GM23338 (cell line): ENCODE measurements at regions not wholly inside any gene's neighbourhood (a gene's known extent, or its start where the extent isn't known, plus 50 kb on each side); places are given as distances from the start of the nearest gene placed in this dataset.

Experiments
- ATAC-seq: fragments of 200-7000 bp; cut with Tn5 transposase; 3 replicates; pipeline ENCODE4 v1.9.1; 2020
- DNase-seq: peaks from one replicate; pipeline ENCODE4 v3.0.0-alpha.2; 2015; ENCODE audit warnings: low spot score
- H2AFZ ChIP-seq: fragments of 200-600 bp; sonication (generic); 2 replicates; pipeline ENCODE4 v1.8.0; 2016; ENCODE audit warnings: antibody characterized with exemption, mild to moderate bottlenecking, moderate library complexity
- H3F3A ChIP-seq: fragments of 200-600 bp; sonication (generic); replicated peaks from 2 replicates; pipeline ENCODE4 v1.8.0; 2017; ENCODE audit warnings: antibody characterized with exemption, mixed run types, low read depth
- H3K27ac ChIP-seq: fragments of 200-600 bp; sonication (generic); 2 replicates; pipeline ENCODE4 v1.6.1; 2016; ENCODE audit warnings: low read depth
- H3K27me3 ChIP-seq: fragments of 200-600 bp; sonication (generic); 2 replicates; pipeline ENCODE4 v1.8.0; 2016; ENCODE audit warnings: mild to moderate bottlenecking, mixed run types, moderate library complexity; ENCODE audit not compliant: insufficient read depth
- H3K36me3 ChIP-seq: fragments of 200-600 bp; sonication (generic); 2 replicates; pipeline ENCODE4 v1.8.0; 2016; ENCODE audit warnings: mild to moderate bottlenecking; ENCODE audit not compliant: insufficient read depth
- H3K4me1 ChIP-seq: fragments of 200-600 bp; sonication (generic); 2 replicates; pipeline ENCODE4 v1.8.0; 2016; ENCODE audit warnings: mild to moderate bottlenecking, moderate library complexity; ENCODE audit not compliant: insufficient read depth
- H3K4me2 ChIP-seq: fragments of 200-600 bp; sonication (generic); 2 replicates; pipeline ENCODE4 v1.7.1; 2017; ENCODE audit warnings: mixed run types
- H3K4me3 ChIP-seq: fragments of 200-600 bp; sonication (generic); 2 replicates; pipeline ENCODE4 v1.6.1; 2016; ENCODE audit warnings: mixed run types
- H3K79me2 ChIP-seq: fragments of 200-600 bp; sonication (generic); replicated peaks from 2 replicates; pipeline ENCODE4 v1.8.0; 2017; ENCODE audit warnings: mild to moderate bottlenecking; ENCODE audit not compliant: insufficient read depth
- H3K9me2 ChIP-seq: fragments of 200-600 bp; sonication (generic); 2 replicates; pipeline ENCODE4 v1.8.0; 2017; ENCODE audit not compliant: insufficient read depth
- H4K20me1 ChIP-seq: fragments of 200-600 bp; sonication (generic); replicated peaks from 2 replicates; pipeline ENCODE4 v1.8.0; 2017; ENCODE audit warnings: mild to moderate bottlenecking; ENCODE audit not compliant: insufficient read depth
- H3K27ac Mint-ChIP-seq: 2 replicates; pipeline ENCODE4 v1.8.0; 2020; ENCODE audit warnings: inconsistent platforms, mild to moderate bottlenecking, moderate library complexity, mixed read lengths
- H3K27me3 Mint-ChIP-seq: 3 replicates; pipeline ENCODE4 v1.8.0; 2022; ENCODE audit warnings: low read depth, mild to moderate bottlenecking, moderate library complexity, mixed read lengths, inconsistent platforms; ENCODE audit not compliant: insufficient read depth, poor library complexity
- H3K36me3 Mint-ChIP-seq: 3 replicates; pipeline ENCODE4 v1.8.0; 2021; ENCODE audit warnings: low read depth, mild to moderate bottlenecking, inconsistent platforms, moderate library complexity, mixed read lengths
- H3K4me1 Mint-ChIP-seq: 3 replicates; pipeline ENCODE4 v1.8.0; 2020; ENCODE audit warnings: mild to moderate bottlenecking, inconsistent platforms, mixed read lengths
- H3K4me3 Mint-ChIP-seq: 3 replicates; pipeline ENCODE4 v1.8.0; 2021; ENCODE audit warnings: moderate library complexity, mild to moderate bottlenecking, inconsistent platforms, mixed read lengths
- H3K9me3 Mint-ChIP-seq: 3 replicates; pipeline ENCODE4 v1.8.0; 2020; ENCODE audit warnings: moderate library complexity, mild to moderate bottlenecking, inconsistent platforms, mixed read lengths
- CREB1 ChIP-seq: fragments of 250-450 bp; sonication (Bioruptor Pico); IDR thresholded peaks from 2 replicates; pipeline ENCODE4 v1.5.0; 2020; ENCODE audit warnings: low read depth, mild to moderate bottlenecking, moderate library complexity
- EZH2 ChIP-seq: fragments of 200-600 bp; sonication (generic); IDR thresholded peaks from one replicate; pipeline ENCODE4 v1.8.0; 2017; ENCODE audit warnings: antibody characterized with exemption, mild to moderate bottlenecking, low read depth; ENCODE audit not compliant: unreplicated experiment
- EZH2phosphoT487 ChIP-seq: fragments of 200-600 bp; sonication (generic); IDR thresholded peaks from one replicate; pipeline ENCODE4 v1.8.1; 2018; ENCODE audit warnings: antibody characterized with exemption; ENCODE audit not compliant: unreplicated experiment
- POLR2AphosphoS5 ChIP-seq: IDR thresholded peaks from 2 replicates; pipeline ENCODE4 v1.6.1; 2016; ENCODE audit warnings: antibody characterized with exemption, low read depth
- TF ChIP-seq, protein P1 (sequence below): IDR thresholded peaks from one replicate; pipeline ENCODE4 v1.6.1; 2018; ENCODE audit warnings: antibody characterized with exemption; ENCODE audit not compliant: unreplicated experiment
- TF ChIP-seq, protein P2 (sequence below): IDR thresholded peaks from 2 replicates; pipeline ENCODE4 v1.6.1; 2016; ENCODE audit warnings: antibody characterized with exemption
- TF ChIP-seq, protein P3 (sequence below), 2 experiments: fragments of 200-600 bp in 1 of 2; sonication (generic) in 1 of 2; conservative IDR thresholded peaks; 2 replicates each; pipeline versions ENCODE4 v1.5.1 to v1.6.1; 2016 to 2017; ENCODE audit warnings: antibody characterized with exemption in 2 of 2, low read depth in 2 of 2, mild to moderate bottlenecking in 2 of 2, moderate library complexity in 1 of 2

DNA sequence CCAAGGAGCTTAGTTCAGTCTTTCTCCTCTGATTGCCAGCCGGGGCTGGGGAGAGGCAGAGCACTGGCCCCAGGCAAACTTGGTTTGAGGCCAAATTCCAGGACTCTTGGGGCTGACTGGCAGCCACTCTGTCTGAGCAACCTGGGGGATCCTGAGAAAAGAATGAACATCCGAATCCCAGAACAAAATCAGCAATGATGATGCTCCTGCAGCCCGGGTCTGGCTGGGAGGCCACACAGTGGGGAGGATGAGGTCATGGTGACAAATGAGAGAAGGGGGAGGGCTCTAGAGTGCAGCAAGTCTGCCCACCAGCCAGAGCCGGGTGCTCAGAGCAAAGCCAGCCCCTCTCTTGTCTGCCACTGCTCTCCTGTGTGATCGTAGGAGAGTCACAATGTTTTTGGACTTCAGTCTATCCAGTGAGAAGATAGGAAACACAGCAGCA lies 71.8 kb upstream of the PAX6 start:
- H3K4me2 ChIP-seq = no peak overlapping the region
- H3K27me3 Mint-ChIP-seq = peaks cover 11% of the 10 kb centered on the region
- no peaks in the 10 kb centered on the region for H3K36me3 Mint-ChIP-seq
- H3K27ac Mint-ChIP-seq = no peak overlapping the region
- no peak overlapping the region for H3K4me3 ChIP-seq
- DNase-seq (peak; percentile 35), ATAC-seq (peak; percentile 78)
- no peaks in the 10 kb centered on the region for H3K36me3 ChIP-seq
- peaks cover 8% of the 10 kb centered on the region; the same call in 1 of the 2 replicates for H3K9me2 ChIP-seq
- H3F3A ChIP-seq = no peaks in the 10 kb centered on the region
- peak overlapping the region; percentile 86 for H2AFZ ChIP-seq
- peaks cover 2% of the 10 kb centered on the region; the same call in 1 of the 2 replicates for H3K27me3 ChIP-seq
- no peaks in the 10 kb centered on the region for H3K9me3 Mint-ChIP-seq
- H3K79me2 ChIP-seq = no peaks in the 10 kb centered on the region
- no peaks in the 10 kb centered on the region for H4K20me1 ChIP-seq
- H3K27ac ChIP-seq = no peak overlapping the region
- H3K4me3 Mint-ChIP-seq = no peak overlapping the region
- TF ChIP-seq, protein P1, sequence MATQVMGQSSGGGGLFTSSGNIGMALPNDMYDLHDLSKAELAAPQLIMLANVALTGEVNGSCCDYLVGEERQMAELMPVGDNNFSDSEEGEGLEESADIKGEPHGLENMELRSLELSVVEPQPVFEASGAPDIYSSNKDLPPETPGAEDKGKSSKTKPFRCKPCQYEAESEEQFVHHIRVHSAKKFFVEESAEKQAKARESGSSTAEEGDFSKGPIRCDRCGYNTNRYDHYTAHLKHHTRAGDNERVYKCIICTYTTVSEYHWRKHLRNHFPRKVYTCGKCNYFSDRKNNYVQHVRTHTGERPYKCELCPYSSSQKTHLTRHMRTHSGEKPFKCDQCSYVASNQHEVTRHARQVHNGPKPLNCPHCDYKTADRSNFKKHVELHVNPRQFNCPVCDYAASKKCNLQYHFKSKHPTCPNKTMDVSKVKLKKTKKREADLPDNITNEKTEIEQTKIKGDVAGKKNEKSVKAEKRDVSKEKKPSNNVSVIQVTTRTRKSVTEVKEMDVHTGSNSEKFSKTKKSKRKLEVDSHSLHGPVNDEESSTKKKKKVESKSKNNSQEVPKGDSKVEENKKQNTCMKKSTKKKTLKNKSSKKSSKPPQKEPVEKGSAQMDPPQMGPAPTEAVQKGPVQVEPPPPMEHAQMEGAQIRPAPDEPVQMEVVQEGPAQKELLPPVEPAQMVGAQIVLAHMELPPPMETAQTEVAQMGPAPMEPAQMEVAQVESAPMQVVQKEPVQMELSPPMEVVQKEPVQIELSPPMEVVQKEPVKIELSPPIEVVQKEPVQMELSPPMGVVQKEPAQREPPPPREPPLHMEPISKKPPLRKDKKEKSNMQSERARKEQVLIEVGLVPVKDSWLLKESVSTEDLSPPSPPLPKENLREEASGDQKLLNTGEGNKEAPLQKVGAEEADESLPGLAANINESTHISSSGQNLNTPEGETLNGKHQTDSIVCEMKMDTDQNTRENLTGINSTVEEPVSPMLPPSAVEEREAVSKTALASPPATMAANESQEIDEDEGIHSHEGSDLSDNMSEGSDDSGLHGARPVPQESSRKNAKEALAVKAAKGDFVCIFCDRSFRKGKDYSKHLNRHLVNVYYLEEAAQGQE = no peak
- TF ChIP-seq, protein P2, sequence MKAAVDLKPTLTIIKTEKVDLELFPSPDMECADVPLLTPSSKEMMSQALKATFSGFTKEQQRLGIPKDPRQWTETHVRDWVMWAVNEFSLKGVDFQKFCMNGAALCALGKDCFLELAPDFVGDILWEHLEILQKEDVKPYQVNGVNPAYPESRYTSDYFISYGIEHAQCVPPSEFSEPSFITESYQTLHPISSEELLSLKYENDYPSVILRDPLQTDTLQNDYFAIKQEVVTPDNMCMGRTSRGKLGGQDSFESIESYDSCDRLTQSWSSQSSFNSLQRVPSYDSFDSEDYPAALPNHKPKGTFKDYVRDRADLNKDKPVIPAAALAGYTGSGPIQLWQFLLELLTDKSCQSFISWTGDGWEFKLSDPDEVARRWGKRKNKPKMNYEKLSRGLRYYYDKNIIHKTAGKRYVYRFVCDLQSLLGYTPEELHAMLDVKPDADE = no peak
- no peak for TF ChIP-seq EZH2phosphoT487
- TF ChIP-seq, protein P3, sequence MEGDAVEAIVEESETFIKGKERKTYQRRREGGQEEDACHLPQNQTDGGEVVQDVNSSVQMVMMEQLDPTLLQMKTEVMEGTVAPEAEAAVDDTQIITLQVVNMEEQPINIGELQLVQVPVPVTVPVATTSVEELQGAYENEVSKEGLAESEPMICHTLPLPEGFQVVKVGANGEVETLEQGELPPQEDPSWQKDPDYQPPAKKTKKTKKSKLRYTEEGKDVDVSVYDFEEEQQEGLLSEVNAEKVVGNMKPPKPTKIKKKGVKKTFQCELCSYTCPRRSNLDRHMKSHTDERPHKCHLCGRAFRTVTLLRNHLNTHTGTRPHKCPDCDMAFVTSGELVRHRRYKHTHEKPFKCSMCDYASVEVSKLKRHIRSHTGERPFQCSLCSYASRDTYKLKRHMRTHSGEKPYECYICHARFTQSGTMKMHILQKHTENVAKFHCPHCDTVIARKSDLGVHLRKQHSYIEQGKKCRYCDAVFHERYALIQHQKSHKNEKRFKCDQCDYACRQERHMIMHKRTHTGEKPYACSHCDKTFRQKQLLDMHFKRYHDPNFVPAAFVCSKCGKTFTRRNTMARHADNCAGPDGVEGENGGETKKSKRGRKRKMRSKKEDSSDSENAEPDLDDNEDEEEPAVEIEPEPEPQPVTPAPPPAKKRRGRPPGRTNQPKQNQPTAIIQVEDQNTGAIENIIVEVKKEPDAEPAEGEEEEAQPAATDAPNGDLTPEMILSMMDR (conservative IDR thresholded peaks at IDR 0.05; ENCODE audit: low read depth in 2 of 2) = no peak
- TF ChIP-seq CREB1 (CRISPR knock-in tag) = peak; percentile 53
- peaks cover 38% of the 10 kb centered on the region; the same call in 2 of the 3 replicates for H3K4me1 Mint-ChIP-seq
- peaks cover 23% of the 10 kb centered on the region for H3K4me1 ChIP-seq

DNA sequence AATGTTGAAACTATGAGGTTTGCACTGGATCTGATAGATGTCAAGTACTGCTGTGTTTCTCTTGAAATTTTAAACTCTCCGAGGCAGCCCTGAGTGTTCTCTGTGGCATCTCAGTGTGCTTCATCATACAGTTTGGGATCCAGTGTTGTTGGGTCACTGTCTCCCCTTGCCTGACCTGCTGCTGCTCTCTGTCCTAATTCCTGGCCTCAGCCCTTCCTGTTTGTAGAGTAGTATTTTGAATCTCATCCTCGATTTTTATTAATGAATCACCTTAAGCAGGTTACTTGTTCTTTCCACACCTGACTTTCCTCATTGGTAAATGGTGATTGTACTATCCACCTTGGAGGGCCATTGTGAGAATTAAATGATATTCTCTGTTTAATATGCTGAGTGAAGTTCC lies 70.7 kb upstream of the PAX6 start:
- Mint-ChIP-seq H3K9me3 (no peaks in the 10 kb centered on the region), H3K4me3 (no peak overlapping the region), H3K36me3 (no peaks in the 10 kb centered on the region), H3K27me3 (peaks cover 13% of the 10 kb centered on the region), H3K4me1 (peaks cover 40% of the 10 kb centered on the region; the same call in 2 of the 3 replicates), H3K27ac (no peak overlapping the region)
- Histone ChIP-seq H3K79me2 (no peaks in the 10 kb centered on the region), H3K27ac (no peak overlapping the region), H3F3A (no peaks in the 10 kb centered on the region), H3K4me2 (no peak overlapping the region), H2AFZ (no peak overlapping the region), H3K4me3 (no peak overlapping the region), H4K20me1 (no peaks in the 10 kb centered on the region), H3K36me3 (no peaks in the 10 kb centered on the region), H3K9me2 (peaks cover 8% of the 10 kb centered on the region; the same call in 1 of the 2 replicates), H3K27me3 (no peaks in the 10 kb centered on the region), H3K4me1 (peaks cover 26% of the 10 kb centered on the region)
- no peak for ATAC-seq
- no peak for DNase-seq
- TF ChIP-seq POLR2AphosphoS5 (no peak), EZH2phosphoT487 (no peak), EZH2 (no peak)
- TF ChIP-seq, protein P3 (conservative IDR thresholded peaks at IDR 0.05; ENCODE audit: low read depth in 2 of 2) = no peak
